ENCODE measurements at regions not wholly inside any gene's neighbourhood (a gene's known extent, or its start where the extent isn't known, plus 50 kb on each side); places are given as distances from the start of the nearest gene placed in this dataset.

DNA sequence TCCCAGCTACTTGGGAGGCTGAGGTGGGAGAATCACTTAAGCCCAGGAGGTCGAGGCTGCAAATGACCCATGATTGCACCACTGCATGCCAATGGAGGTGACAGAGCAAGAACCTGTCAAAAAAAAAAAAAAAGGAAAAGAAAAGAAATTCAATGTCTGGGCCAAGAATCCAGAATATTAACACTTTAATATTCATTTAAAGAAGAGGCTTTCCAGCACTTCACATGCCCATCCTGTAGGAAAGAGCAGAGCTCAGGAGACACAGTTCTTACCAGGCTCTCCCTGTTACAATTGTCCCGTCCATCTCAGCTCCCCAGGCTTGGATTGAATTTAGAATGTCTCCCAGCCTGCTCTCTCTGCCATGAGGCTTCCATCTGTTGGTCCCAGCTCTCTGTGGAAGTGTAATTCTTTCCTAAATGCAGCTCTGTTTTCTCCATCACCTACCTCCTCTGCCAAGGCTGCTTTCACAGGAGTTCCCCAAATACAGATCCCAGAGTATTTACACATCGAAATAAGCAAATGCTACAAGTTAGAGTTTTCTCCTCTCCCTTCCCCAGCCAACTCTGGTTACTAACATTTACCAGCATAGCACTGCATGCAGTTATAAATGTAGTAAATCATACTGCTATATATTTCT is 116.6 kb upstream of the CDC42BPA start:
- DNase-seq, result peak; percentile 80
- no peaks in the 10 kb centered on the region for H3K9me3 ChIP-seq (replicated peaks; ENCODE audit: control insufficient read depth, low read depth, low read length)
- H3K27me3 ChIP-seq (ENCODE audit: control insufficient read depth, insufficient read depth, low read length), result no peaks in the 10 kb centered on the region
- peaks cover 21% of the 10 kb centered on the region for H3K4me1 ChIP-seq (ENCODE audit: control insufficient read depth, insufficient read depth, low read length)
- H3K4me3 ChIP-seq (ENCODE audit: low read length), result no peak overlapping the region
- peak overlapping the region; percentile 20 for H3K27ac ChIP-seq (ENCODE audit: low read length)
- H3K36me3 ChIP-seq (ENCODE audit: control insufficient read depth, insufficient read depth, low read length), result no peaks in the 10 kb centered on the region
- no CpG with 5 or more reads among the region's 3 CpGs for WGBS (ENCODE audit: insufficient coverage)

DNA sequence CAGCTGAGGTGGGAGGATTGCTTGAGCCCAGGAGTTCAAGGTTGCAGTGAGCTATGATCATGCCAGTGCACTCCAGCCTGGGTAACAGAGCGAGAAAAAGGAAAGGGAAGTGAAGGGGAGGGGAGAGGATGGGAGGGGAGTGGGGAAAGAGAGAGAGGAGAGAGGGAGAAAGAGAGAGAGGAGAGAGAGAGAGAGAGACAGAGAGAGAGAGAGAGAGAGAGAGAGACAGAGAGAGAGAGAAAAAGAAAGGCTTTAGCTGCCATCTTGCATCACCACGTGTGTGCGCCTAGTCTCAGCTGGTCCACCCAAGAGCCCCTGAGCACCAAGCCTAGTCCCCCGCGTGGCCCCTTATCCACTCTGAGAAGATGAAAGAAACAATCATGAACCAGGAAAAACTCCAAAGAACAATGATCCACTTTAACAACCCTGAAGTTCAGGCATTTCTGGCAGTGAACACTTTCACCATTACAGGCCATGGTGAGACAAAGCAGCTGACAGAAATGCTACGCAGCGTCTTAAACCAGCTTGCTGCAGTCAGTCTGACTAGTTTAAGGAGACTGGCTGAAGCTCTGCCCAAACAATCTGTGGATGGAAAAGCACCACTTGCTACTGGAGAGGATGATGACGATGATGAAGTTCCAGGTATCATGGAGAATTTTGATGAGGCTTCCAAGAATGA is 115.5 kb upstream of the CDC42BPA start:
- H3K4me1 ChIP-seq (ENCODE audit: control insufficient read depth, insufficient read depth, low read length), result peaks cover 32% of the 10 kb centered on the region
- H3K9me3 ChIP-seq (replicated peaks; ENCODE audit: control insufficient read depth, low read depth, low read length), result no peaks in the 10 kb centered on the region
- H3K27me3 ChIP-seq (ENCODE audit: control insufficient read depth, insufficient read depth, low read length), result no peaks in the 10 kb centered on the region
- H3K27ac ChIP-seq (ENCODE audit: low read length), result no peak overlapping the region
- whole genome bisulfite sequencing (ENCODE audit: insufficient coverage), result 89% methylated on average over 8 of the region's 8 CpGs
- no peaks in the 10 kb centered on the region for H3K36me3 ChIP-seq (ENCODE audit: control insufficient read depth, insufficient read depth, low read length)
- no peak overlapping the region for H3K4me3 ChIP-seq (ENCODE audit: low read length)
- no peak for DNase-seq

DNA sequence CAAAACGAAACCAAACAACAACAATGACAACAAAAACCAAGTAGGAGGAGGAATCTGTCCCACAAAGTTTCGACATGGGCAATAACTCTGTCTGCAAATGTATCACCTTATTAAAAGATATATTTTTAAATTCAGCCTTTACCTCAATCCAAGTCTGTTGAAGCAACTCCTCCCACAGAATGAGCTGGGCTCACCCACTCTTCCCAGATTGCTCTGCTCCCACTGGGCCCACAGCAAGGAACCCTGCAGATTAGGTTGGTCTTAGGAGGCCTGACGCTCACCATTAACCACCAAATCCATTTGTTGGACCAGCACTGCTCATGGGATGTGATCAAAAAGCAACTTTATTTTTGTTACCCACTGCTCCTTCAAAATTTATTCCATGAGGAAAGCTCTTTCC is 114.7 kb upstream of the CDC42BPA start:
- Histone ChIP-seq H3K27me3 (ENCODE audit: control insufficient read depth, insufficient read depth, low read length) (no peaks in the 10 kb centered on the region), H3K4me1 (ENCODE audit: control insufficient read depth, insufficient read depth, low read length) (peaks cover 38% of the 10 kb centered on the region), H3K36me3 (ENCODE audit: control insufficient read depth, insufficient read depth, low read length) (no peaks in the 10 kb centered on the region), H3K27ac (ENCODE audit: low read length) (no peak overlapping the region), H3K4me3 (ENCODE audit: low read length) (no peak overlapping the region), H3K9me3 (replicated peaks; ENCODE audit: control insufficient read depth, low read depth, low read length) (no peaks in the 10 kb centered on the region)
- no CpG with 5 or more reads among the region's 3 CpGs for WGBS (ENCODE audit: insufficient coverage)
- no peak for DNase-seq

DNA sequence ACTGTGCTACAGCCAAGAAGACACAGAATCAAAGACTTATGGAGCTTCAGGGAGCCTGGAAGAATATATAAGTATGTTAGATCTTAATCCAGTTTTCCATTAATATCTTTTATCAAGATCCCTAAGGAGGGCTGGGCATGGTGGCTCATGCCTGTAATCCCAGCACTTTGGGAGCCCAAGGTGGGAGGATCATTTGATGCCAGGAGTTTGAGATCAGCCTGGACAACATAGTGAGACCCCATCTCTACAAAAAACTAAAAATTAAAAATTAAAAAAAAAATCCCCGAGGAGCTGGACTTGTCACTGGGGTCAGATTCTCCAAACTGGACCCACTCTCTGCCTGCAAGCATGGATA is 113.9 kb upstream of the CDC42BPA start:
- DNase-seq, result no peak
- Histone ChIP-seq H3K4me3 (ENCODE audit: low read length) (no peak overlapping the region), H3K36me3 (ENCODE audit: control insufficient read depth, insufficient read depth, low read length) (no peaks in the 10 kb centered on the region), H3K27ac (ENCODE audit: low read length) (no peak overlapping the region), H3K9me3 (replicated peaks; ENCODE audit: control insufficient read depth, low read depth, low read length) (no peaks in the 10 kb centered on the region), H3K4me1 (ENCODE audit: control insufficient read depth, insufficient read depth, low read length) (peaks cover 35% of the 10 kb centered on the region), H3K27me3 (ENCODE audit: control insufficient read depth, insufficient read depth, low read length) (no peaks in the 10 kb centered on the region)
- WGBS (ENCODE audit: insufficient coverage), result no CpG with 5 or more reads among the region's 1 CpG

DNA sequence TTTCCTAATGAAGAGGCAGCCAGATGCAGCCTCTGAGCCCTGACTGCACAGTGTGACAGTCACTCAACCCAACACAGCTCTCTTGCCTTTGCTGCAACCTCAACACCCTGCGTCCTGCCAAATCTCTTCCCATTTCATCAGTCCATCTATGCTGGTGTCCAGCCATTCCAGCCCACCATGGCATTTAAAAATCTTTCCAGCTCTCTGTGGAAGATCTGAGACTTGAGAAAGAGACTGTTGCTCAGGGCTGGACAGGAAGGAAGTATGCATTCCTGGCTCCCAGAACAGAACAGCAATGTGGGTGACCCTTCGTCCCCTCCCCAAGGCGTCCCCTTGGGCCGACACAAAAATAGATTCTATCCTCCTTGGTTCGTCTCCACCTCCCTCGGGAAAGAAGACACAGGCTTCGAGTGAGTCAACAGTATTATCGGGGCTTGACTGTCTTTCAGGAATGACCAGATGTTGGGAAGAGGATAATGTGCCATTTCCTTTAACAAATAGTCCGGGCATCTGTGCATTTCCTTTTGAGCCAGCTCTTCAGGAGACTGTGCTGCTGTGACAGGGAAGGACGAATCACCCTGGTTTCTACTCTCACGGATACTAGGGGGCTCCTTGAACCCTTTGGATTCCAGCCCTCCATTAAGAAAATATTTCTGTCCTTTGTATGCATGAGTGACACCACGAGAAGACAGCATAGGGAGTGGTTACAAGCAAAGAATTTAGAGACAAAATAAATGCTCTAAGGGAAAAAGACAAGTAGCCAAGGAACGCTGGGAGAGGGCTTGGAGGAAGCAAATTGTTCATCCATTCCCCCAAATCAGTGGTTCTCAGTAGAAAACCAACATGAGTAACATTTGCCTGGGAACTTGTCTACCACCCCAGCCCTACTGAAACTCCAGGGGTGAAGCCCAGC is 111.4 kb upstream of the CDC42BPA start:
- Histone ChIP-seq H3K27ac (ENCODE audit: low read length) (peak overlapping the region; percentile 56), H3K4me1 (ENCODE audit: control insufficient read depth, insufficient read depth, low read length) (peaks cover 32% of the 10 kb centered on the region), H3K4me3 (ENCODE audit: low read length) (no peak overlapping the region), H3K9me3 (replicated peaks; ENCODE audit: control insufficient read depth, low read depth, low read length) (no peaks in the 10 kb centered on the region), H3K27me3 (ENCODE audit: control insufficient read depth, insufficient read depth, low read length) (no peaks in the 10 kb centered on the region), H3K36me3 (ENCODE audit: control insufficient read depth, insufficient read depth, low read length) (no peaks in the 10 kb centered on the region)
- peak; percentile 66 for DNase-seq
- WGBS (ENCODE audit: insufficient coverage), result 82% methylated on average over 5 of the region's 13 CpGs

DNA sequence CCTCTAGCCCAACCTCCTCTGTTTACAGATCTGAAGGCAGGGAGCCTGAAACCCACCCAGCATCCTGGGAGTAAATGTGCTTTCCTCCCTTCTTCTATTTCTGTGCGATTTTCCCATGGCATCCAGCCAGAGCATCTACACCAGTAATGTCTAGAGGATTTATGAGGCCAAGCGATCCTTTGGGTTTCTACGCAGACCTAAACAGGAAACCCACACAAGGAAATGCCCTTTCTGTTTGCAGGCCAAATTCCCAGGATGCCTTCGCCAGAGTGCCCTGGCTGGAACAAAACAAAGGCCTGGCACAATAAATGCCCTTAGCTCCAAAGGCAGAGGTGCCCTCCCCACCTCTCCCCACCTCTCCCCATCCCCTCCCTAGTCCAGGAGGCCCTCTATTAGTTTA is 110.5 kb upstream of the CDC42BPA start:
- Histone ChIP-seq H3K27me3 (ENCODE audit: control insufficient read depth, insufficient read depth, low read length) (no peaks in the 10 kb centered on the region), H3K4me1 (ENCODE audit: control insufficient read depth, insufficient read depth, low read length) (peaks cover 32% of the 10 kb centered on the region), H3K9me3 (replicated peaks; ENCODE audit: control insufficient read depth, low read depth, low read length) (no peaks in the 10 kb centered on the region), H3K36me3 (ENCODE audit: control insufficient read depth, insufficient read depth, low read length) (no peaks in the 10 kb centered on the region), H3K27ac (ENCODE audit: low read length) (peak overlapping the region; percentile 56), H3K4me3 (ENCODE audit: low read length) (no peak overlapping the region)
- 31% methylated on average over 2 of the region's 4 CpGs for WGBS (ENCODE audit: insufficient coverage)
- peak; percentile 72 for DNase-seq

DNA sequence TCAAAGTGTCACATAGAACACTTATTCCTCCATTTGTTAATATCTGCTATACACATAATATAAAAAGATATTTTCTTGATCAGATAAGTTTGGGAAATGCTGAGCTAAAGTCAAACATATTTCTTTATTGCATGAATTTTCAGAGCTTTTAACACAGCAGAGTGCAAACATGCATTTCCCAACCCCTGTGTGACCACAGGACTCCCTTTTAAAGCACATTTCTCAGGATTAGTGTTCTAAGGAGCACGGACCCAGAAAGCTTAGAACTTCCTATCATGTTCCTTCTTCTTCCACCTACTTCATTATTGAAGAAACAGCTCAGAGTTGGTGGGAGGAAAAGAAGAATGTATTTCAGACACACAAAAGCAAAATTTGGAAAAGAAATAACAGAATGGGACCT is 109.1 kb upstream of the CDC42BPA start:
- Histone ChIP-seq H3K27me3 (ENCODE audit: control insufficient read depth, insufficient read depth, low read length) (no peaks in the 10 kb centered on the region), H3K4me1 (ENCODE audit: control insufficient read depth, insufficient read depth, low read length) (peaks cover 32% of the 10 kb centered on the region), H3K4me3 (ENCODE audit: low read length) (no peak overlapping the region), H3K27ac (ENCODE audit: low read length) (no peak overlapping the region), H3K36me3 (ENCODE audit: control insufficient read depth, insufficient read depth, low read length) (no peaks in the 10 kb centered on the region), H3K9me3 (replicated peaks; ENCODE audit: control insufficient read depth, low read depth, low read length) (no peaks in the 10 kb centered on the region)
- DNase-seq, result no peak
- WGBS (ENCODE audit: insufficient coverage), result no CpG with 5 or more reads among the region's 1 CpG

DNA sequence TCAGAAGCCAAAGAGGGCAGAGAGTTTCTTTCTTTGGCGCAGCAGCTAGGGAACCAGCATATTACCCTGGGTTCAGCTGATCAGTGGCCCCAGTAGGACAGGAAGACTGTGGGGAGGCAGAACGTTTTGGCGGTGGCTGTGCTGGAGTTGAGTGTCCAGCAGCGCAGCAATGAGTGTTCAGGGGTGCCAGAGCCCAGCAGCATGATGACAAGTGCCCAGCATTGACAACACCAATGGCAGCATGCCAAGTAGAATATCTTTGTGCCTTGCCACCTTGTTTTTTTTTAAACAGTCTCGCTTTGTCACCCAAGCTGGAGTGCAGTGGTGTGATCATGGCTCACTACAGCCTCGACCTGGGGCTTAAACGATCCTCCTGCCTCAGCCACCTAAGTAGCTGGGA is 106.7 kb upstream of the CDC42BPA start:
- 84% methylated on average over 6 of the region's 7 CpGs for WGBS (ENCODE audit: insufficient coverage)
- H3K27ac ChIP-seq (ENCODE audit: low read length), result no peak overlapping the region
- H3K27me3 ChIP-seq (ENCODE audit: control insufficient read depth, insufficient read depth, low read length), result no peaks in the 10 kb centered on the region
- H3K4me3 ChIP-seq (ENCODE audit: low read length), result no peak overlapping the region
- no peak for DNase-seq
- H3K36me3 ChIP-seq (ENCODE audit: control insufficient read depth, insufficient read depth, low read length), result no peaks in the 10 kb centered on the region
- H3K4me1 ChIP-seq (ENCODE audit: control insufficient read depth, insufficient read depth, low read length), result peaks cover 17% of the 10 kb centered on the region
- no peaks in the 10 kb centered on the region for H3K9me3 ChIP-seq (replicated peaks; ENCODE audit: control insufficient read depth, low read depth, low read length)

DNA sequence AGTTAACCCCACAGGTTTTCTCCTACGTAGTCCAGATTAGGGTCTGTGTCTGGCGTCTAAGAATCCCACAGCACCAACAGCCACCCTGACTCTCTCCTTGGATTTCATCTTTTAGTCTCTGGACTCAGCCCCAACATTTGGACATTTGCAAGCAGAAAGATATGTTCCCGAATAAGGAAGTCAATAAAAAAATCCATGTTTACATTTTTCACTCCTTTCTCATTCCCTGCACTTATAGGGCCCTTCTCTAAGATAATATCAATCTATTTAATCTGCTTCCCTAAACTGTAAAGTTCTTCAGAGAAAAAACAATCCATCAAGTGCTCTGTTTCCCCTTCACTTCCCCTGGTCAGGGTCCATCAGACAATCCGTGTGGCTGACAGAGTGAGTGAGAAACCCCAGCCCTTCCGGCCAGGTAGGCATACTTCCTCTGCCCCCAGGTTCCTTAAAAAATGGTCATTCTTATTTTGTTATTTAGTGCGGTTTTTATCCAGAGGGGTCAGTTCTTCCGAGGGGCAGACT is 105.9 kb upstream of the CDC42BPA start:
- Histone ChIP-seq H3K27me3 (ENCODE audit: control insufficient read depth, insufficient read depth, low read length) (no peaks in the 10 kb centered on the region), H3K4me3 (ENCODE audit: low read length) (no peak overlapping the region), H3K36me3 (ENCODE audit: control insufficient read depth, insufficient read depth, low read length) (no peaks in the 10 kb centered on the region), H3K9me3 (replicated peaks; ENCODE audit: control insufficient read depth, low read depth, low read length) (no peaks in the 10 kb centered on the region), H3K27ac (ENCODE audit: low read length) (no peak overlapping the region), H3K4me1 (ENCODE audit: control insufficient read depth, insufficient read depth, low read length) (peaks cover 10% of the 10 kb centered on the region)
- no peak for DNase-seq
- 78% methylated on average over 3 of the region's 7 CpGs for WGBS (ENCODE audit: insufficient coverage)

DNA sequence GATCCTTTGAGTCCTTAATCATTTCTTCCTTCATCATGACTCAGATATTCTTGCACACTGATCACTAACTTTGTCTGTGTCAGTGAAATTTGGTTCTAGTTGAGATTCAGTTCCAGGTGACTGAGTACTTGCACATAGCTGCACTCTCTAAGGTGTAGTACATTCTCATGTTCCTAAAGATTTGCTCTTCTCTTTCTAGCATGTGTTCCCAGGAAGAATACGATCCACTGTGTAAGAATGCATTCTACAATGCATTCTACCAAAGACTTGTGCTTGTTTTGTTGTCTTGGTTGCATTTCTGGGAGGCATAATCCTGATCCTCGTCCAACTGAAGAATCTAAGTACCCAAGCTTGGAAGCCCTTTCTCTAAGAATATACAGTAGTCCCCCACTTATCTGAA is 104.3 kb upstream of the CDC42BPA start:
- no CpG with 5 or more reads among the region's 2 CpGs for WGBS (ENCODE audit: insufficient coverage)
- H3K27me3 ChIP-seq (ENCODE audit: control insufficient read depth, insufficient read depth, low read length), result no peaks in the 10 kb centered on the region
- no peaks in the 10 kb centered on the region for H3K4me1 ChIP-seq (ENCODE audit: control insufficient read depth, insufficient read depth, low read length)
- no peaks in the 10 kb centered on the region for H3K9me3 ChIP-seq (replicated peaks; ENCODE audit: control insufficient read depth, low read depth, low read length)
- DNase-seq, result no peak
- no peaks in the 10 kb centered on the region for H3K36me3 ChIP-seq (ENCODE audit: control insufficient read depth, insufficient read depth, low read length)
- no peak overlapping the region for H3K27ac ChIP-seq (ENCODE audit: low read length)
- no peak overlapping the region for H3K4me3 ChIP-seq (ENCODE audit: low read length)
